Ovary (tissue), 3 donors: ENCODE measurements at regions not wholly inside any gene's neighbourhood (a gene's known extent, or its start where the extent isn't known, plus 50 kb on each side); places are given as distances from the start of the nearest gene placed in this dataset.

ENCODE experiments used
- CTCF ChIP-seq, 3 donors: fragments of 450-650 bp in 2 of 3; fragments of 200-600 bp in 1 of 3; IDR thresholded peaks; one replicate each; pipeline versions ENCODE4 v1.5.1 to v1.8.0; 2016 to 2022; ENCODE audit warnings: antibody characterized with exemption in 3 of 3, mild to moderate bottlenecking in 1 of 3
- POLR2A ChIP-seq: fragments of 450-650 bp; IDR thresholded peaks from one replicate; pipeline ENCODE4 v1.6.1; 2017; ENCODE audit warnings: antibody characterized with exemption, mild to moderate bottlenecking, moderate library complexity
- donor health status: DM: no; HTN: no; CAD: no.

- TF ChIP-seq CTCF (IDR thresholded peaks at IDR 0.05) (no peak), POLR2A (no peak)
Observed at GRCh38 chrX:25096522-25097045, 80.8 kb upstream of the ARX start.
